KBM-7 (cell line): ENCODE measurements at regions not wholly inside any gene's neighbourhood (a gene's known extent, or its start where the extent isn't known, plus 50 kb on each side); places are given as distances from the start of the nearest gene placed in this dataset.
A peak's percentile ranks its signal among the peaks of the same experiment; 100 is the strongest.
"Not testable (repeated sequence)": the region's sequence is repeated elsewhere in the genome, so short reads cannot be mapped to it uniquely, and the experiment has no call there.

Source experiments
- DNase-seq: peaks from one replicate; pipeline ENCODE4 v3.0.0-alpha.2; 2015
- in situ Hi-C: fragments of 300-500 bp; cut with MboI; formaldehyde crosslinking; loops from 2 replicates; pipeline ENCODE4 v1.14.3; 2020; ENCODE audit warnings: low sequenced_read_pairs, low pct_unique_long_range_greater_than_20kb, mixed read lengths

DNA sequence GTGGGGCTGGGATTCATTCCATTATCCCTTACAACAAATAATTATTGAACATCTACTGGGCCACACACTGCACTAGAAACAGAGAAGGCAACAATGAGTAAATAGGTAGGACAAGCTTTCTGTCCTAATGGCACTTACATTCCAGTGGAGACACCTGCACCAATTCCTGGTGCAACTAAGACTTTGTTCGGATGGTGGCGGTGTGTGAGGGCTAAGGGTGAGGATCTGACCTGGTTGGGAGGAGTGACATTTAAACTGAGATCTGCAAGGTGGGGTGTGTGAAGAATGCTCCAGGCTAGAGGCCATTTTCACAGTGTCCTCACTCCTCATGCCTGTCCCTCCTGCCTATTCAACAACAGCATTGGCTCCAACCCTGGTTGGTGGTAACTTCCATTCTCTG, 510.0 kb downstream of the XYLT1 start:
- no peak for DNase-seq
- in situ Hi-C loops, result no loop called here

DNA sequence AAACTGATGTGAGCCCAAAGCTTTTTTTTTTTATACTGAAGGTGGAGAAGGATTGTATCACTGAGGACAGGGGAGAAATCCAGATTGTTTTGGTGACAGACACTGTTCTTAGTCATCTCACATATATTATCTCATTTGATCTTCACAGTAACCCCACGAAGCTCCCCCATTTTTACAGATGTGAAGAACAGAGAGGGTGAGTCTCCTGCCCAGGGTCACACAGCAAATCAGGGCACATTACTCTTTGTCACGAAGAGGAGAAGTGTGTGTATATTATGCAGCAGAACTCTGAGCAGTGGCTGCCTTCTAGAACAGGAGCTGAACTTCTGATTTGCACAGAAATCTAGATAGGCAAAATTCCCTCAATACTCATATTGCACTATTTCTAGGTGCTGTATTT, 504.3 kb downstream of the XYLT1 start:
- DNase-seq, result no peak
- in situ Hi-C loops, result no loop called here

- in situ Hi-C loops, result no loop called here
- DNase-seq, result no peak
Measured at GRCh38 chr16:16971042-16971441, 499.7 kb downstream of the XYLT1 start.

GRCh38 chr16:16972831-16973230, 497.9 kb downstream of the XYLT1 start:
- in situ Hi-C loops, result no loop called here
- no peak for DNase-seq

DNA sequence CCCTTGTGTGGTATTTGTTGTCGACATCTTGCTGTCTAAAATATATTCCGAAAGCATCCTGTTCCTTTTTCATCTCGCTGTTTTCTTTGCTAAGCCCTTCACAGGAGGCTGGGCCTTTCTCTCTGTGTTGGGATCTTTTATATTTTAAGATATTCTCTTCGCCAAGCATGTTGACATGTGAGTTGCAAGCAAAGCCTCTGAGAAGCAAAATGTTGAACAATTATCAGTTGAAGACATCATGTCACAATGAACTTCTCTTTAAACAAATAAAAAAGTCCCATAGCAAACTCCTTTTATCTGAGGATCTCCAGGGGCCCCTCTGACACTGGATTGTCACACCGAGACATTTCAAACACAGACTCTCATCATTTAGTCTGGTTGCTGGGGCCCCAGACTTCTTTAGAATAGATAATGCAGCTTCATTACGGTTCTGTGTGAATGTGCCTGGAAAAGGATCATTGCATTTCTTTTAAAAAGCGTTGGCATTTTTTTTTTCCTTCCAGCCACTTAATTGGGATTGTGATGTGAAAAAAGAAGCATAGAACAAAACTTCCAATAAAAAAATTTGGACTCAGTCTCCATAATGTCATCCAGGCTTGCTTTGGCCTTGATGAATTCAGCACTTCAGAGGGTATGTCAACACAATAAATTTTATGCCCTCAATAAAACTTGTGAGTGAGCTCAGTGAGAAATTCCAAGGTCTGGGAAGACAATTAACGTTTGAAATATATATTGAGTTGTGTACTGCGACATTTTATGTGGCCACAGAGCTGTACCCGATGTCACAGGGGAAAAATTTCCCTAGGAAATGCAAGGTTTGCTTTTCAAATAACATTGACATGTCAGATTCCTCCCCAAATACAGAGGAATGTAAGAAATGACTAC, 496.8 kb downstream of the XYLT1 start:
- in situ Hi-C loops, result no loop called here
- DNase-seq, result no peak

- in situ Hi-C loops, result no loop called here
- no peak for DNase-seq
Measured at GRCh38 chr16:16982614-16983013, 488.1 kb downstream of the XYLT1 start.

- in situ Hi-C loops, result no loop called here
- DNase-seq, result no peak
Measured at GRCh38 chr16:16983582-16983981, 487.2 kb downstream of the XYLT1 start.

DNA sequence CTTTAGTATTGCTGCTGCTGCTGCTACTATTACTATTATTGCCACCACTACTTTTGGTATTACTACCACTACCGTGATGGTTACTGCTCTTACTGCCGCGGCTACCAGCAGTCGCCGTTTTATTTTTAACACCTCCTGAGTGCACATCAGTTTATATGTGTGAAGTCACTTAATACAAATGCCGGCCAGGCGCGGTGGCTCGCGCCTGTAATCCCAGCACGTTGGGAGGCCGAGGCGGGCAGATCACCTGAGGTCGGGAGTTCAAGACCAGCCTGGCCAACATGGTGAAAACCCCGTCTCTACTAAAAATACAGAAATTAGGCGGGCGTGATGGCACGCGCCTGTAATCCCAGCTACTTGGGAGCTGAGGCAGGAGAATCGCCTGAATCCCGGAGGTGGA, 486.7 kb downstream of the XYLT1 start:
- in situ Hi-C loops, DNase-seq: not testable (repeated sequence)

DNA sequence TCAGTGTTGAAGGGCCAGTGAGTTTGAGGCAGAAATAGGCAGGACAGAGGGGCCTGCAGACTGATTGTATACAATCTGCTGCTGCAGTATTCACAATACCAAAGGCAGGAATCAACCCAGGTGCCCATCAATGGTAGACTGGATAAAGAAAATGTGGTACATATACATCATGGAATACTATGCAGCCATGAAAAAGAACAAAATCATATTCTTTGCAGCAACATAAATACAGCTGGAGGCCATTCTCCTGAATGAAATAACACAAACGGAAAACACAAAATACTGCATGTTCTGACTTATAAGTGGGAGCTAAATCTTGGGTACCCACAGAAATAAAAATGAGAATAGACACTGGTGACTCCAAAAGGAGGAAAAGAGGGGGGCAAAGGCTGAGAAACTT, 485.1 kb downstream of the XYLT1 start:
- in situ Hi-C loops, result no loop called here

GRCh38 chr16:16988963-16989362, 481.8 kb downstream of the XYLT1 start:
- no peak for DNase-seq
- in situ Hi-C loops, result no loop called here

More for the DNA sequence above, 485.1 kb downstream of the XYLT1 start:
- DNase-seq, result no peak

- in situ Hi-C loops, result no loop called here
- DNase-seq, result no peak
Measured at GRCh38 chr16:16989368-16989767, 481.4 kb downstream of the XYLT1 start.

DNA sequence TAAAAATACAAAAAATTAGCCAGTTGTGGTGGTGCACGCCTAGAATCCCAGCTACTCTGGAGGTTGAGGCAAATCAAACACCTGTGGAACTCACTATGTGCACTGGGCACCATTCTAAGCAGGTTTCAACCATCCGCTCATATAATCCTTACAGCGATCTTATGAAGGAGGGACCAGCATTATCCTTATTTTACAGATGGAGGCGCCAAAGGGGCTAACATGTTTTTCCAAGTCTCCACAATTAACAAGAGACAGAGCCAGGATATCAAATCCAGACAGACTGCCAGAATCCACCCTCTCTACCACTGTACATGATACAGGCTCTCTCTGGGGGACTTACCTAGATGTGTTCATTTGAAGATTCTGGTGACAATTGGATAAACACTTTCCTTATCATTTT, 479.0 kb downstream of the XYLT1 start:
- in situ Hi-C loops, result no loop called here

GRCh38 chr16:16992975-16993765, 477.6 kb downstream of the XYLT1 start:
- in situ Hi-C loops, result no loop called here
- DNase-seq, result peak; percentile 56

More for the DNA sequence above, 479.0 kb downstream of the XYLT1 start:
- no peak for DNase-seq

- in situ Hi-C loops, result no loop called here
- no peak for DNase-seq
Measured at GRCh38 chr16:16994831-16995230, 475.9 kb downstream of the XYLT1 start.

- in situ Hi-C loops, result no loop called here
Measured at GRCh38 chr16:16996827-16997226, 473.9 kb downstream of the XYLT1 start.

GRCh38 chr16:16997349-16997748, 473.4 kb downstream of the XYLT1 start:
- in situ Hi-C loops, result no loop called here
- DNase-seq, result no peak

More at GRCh38 chr16:16996827-16997226, 473.9 kb downstream of the XYLT1 start:
- DNase-seq, result no peak

DNA sequence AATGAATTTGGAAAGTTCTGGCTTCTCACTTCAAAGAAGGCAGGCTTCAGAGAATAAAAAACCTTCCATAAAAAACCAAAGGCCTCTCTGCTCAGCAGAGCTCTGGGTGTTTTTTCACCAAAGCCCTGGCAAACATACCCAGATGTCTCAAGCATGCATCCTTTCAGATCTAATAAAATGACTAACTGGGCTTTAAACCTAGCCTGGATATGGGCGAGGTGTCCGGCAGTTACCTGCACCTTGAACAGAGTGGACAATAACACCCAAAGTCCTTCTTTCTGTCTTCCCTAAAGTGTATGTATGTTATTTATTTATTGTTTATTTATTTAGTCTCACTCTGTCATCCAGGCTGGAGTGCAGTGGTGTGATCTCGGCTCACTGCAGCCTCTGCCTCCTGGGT, 469.3 kb downstream of the XYLT1 start:
- DNase-seq, result no peak
- in situ Hi-C loops, result no loop called here

DNA sequence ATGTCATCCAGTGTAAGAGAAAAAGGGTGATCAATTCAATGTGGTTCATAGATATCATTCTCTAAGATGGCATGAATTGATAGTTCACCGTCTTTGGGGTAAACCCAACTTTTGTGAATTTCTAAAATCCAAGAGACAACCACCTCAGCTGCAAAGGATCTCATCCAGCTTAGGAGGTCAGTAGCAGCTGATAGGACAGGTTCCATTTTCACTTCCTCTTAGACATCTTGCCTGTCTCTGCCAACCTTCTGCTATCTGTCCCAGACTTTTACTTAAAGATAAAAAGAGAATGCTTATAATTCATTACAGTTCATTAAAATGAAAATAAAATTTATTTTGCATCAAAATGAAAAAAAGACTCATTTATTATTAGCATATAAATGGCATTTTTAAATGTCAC, 468.2 kb downstream of the XYLT1 start:
- DNase-seq, result no peak
- in situ Hi-C loops, result no loop called here

DNA sequence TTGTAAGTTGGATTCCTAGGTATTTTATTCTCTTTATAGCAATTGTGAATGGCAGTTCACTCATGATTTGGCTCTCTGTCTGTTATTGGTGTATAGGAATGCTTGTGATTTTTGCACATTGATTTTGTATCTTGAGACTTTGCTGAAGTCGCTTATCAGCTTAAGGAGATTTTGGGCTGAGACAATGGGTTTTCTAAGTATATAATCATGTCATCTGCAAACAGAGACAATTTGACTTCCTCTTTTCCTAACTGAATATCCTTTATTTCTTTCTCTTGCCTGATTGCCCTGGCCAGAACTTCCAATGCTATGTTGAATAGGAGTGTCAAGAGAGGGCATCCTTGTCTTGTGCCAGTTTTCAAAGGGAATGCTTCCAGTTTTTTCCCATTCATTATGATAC, 464.8 kb downstream of the XYLT1 start:
- in situ Hi-C loops, DNase-seq: not testable (repeated sequence)

DNA sequence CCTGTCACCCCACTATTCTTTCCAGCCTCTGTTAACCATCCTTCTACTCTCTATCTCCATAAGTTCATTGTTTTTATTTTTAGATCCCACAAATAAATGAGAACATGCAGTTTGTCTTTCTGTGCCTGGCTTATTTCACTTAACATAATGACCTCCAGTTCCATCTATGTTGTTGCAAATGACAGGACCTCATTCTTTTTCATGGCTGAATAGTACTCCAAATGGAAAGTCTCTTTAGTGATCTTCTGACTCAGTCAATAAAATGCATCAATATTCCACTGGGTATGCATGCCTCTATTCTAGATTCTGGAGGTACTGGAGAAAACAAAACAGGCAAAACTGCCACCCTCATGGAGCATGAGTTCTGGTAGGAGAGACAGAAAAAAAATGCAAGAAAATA, 459.0 kb downstream of the XYLT1 start:
- in situ Hi-C loops, result no loop called here
- DNase-seq, result no peak
